Sigmoid colon (tissue), 3 donors: ENCODE measurements at regions not wholly inside any gene's neighbourhood (a gene's known extent, or its start where the extent isn't known, plus 50 kb on each side); places are given as distances from the start of the nearest gene placed in this dataset.

Experiments used
- POLR2A ChIP-seq, 2 donors: fragments of 450-650 bp; IDR thresholded peaks; one replicate each; pipeline ENCODE4 v1.6.1; 2016; ENCODE audit warnings: antibody characterized with exemption in 2 of 2, mild to moderate bottlenecking in 2 of 2, moderate library complexity in 2 of 2
- TF ChIP-seq, protein P1 (sequence below), 4 experiments: fragments of 450-650 bp in 3 of 4; fragments of 200-600 bp in 1 of 4; IDR thresholded peaks; one replicate each; pipeline ENCODE4 v1.5.1; 2016 to 2019; ENCODE audit warnings: antibody characterized with exemption in 4 of 4, mild to moderate bottlenecking in 3 of 4, moderate library complexity in 2 of 4

DNA sequence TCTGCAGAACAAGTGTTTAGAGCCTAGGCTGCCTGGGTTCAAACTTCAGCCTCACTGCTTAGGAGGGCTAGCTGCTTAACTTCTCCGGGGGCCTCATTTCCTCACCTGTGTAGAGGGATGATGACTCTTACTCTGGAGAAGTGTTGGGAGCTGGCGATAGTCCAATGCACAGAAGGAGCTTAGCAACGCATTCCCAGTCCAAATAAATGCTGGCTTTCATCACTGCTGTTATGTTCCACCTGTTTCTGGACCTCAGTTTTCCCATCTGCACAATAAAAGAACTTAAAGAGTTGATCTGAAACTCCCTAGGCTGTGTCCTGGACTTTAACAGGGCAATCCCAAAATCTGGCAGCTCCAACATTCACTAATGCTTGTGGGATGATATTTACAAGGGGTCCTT, 337.8 kb downstream of the MIAT start:
- TF ChIP-seq, protein P1, sequence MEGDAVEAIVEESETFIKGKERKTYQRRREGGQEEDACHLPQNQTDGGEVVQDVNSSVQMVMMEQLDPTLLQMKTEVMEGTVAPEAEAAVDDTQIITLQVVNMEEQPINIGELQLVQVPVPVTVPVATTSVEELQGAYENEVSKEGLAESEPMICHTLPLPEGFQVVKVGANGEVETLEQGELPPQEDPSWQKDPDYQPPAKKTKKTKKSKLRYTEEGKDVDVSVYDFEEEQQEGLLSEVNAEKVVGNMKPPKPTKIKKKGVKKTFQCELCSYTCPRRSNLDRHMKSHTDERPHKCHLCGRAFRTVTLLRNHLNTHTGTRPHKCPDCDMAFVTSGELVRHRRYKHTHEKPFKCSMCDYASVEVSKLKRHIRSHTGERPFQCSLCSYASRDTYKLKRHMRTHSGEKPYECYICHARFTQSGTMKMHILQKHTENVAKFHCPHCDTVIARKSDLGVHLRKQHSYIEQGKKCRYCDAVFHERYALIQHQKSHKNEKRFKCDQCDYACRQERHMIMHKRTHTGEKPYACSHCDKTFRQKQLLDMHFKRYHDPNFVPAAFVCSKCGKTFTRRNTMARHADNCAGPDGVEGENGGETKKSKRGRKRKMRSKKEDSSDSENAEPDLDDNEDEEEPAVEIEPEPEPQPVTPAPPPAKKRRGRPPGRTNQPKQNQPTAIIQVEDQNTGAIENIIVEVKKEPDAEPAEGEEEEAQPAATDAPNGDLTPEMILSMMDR (IDR thresholded peaks at IDR 0.05): no peak
- TF ChIP-seq POLR2A (IDR thresholded peaks at IDR 0.05): no peak
